ENCODE measurements at regions not wholly inside any gene's neighbourhood (a gene's known extent, or its start where the extent isn't known, plus 50 kb on each side); places are given as distances from the start of the nearest gene placed in this dataset.

GRCh38 chr3:30130391-30130790 lies 476.0 kb upstream of the TGFBR2 start (continued):
- TF ChIP-seq REST (IDR thresholded peaks at IDR 0.05; ENCODE audit: unreplicated experiment) (no peak), ZNF331 (CRISPR knock-in tag; IDR thresholded peaks at IDR 0.05; ENCODE audit: low read depth) (no peak), POLR2AphosphoS5 (IDR thresholded peaks at IDR 0.05; ENCODE audit: low read depth) (no peak)

GRCh38 chr3:30131191-30131590 lies 475.2 kb upstream of the TGFBR2 start:
- H3K4me3 Mint-ChIP-seq = no peak overlapping the region
- no peaks in the 10 kb centered on the region for H3K36me3 ChIP-seq (ENCODE audit: insufficient read depth)
- H3K4me2 ChIP-seq = no peak overlapping the region
- H4K20me1 ChIP-seq (replicated peaks; ENCODE audit: insufficient read depth) = no peaks in the 10 kb centered on the region
- no peak overlapping the region for H3K4me3 ChIP-seq
- DNase-seq (ENCODE audit: low spot score) (no peak), ATAC-seq (no peak)
- no peaks in the 10 kb centered on the region for H3K79me2 ChIP-seq (replicated peaks; ENCODE audit: insufficient read depth)
- no peak overlapping the region for H2AFZ ChIP-seq
- no peaks in the 10 kb centered on the region for H3K27me3 Mint-ChIP-seq (ENCODE audit: insufficient read depth, low read depth, poor library complexity)
- H3K36me3 Mint-ChIP-seq (ENCODE audit: low read depth) = no peaks in the 10 kb centered on the region
- peaks cover 7% of the 10 kb centered on the region; the same call in 1 of the 2 replicates for H3K9me2 ChIP-seq (ENCODE audit: insufficient read depth)
- no peaks in the 10 kb centered on the region for H3F3A ChIP-seq (replicated peaks; ENCODE audit: low read depth)
- H3K4me1 Mint-ChIP-seq = no peaks in the 10 kb centered on the region
- H3K9me3 Mint-ChIP-seq = peaks cover 12% of the 10 kb centered on the region; the same call in 2 of the 3 replicates
- H3K27me3 ChIP-seq (ENCODE audit: insufficient read depth) = no peaks in the 10 kb centered on the region
- no peak overlapping the region for H3K27ac ChIP-seq (ENCODE audit: low read depth)
- H3K4me1 ChIP-seq (ENCODE audit: insufficient read depth) = no peaks in the 10 kb centered on the region
- H3K27ac Mint-ChIP-seq = no peak overlapping the region
- TF ChIP-seq ETS1 (IDR thresholded peaks at IDR 0.05) (no peak), ZNF462 (CRISPR knock-in tag; IDR thresholded peaks at IDR 0.05) (no peak), POLR2AphosphoS5 (IDR thresholded peaks at IDR 0.05; ENCODE audit: low read depth) (no peak), ZNF331 (CRISPR knock-in tag; IDR thresholded peaks at IDR 0.05; ENCODE audit: low read depth) (no peak), REST (IDR thresholded peaks at IDR 0.05; ENCODE audit: unreplicated experiment) (no peak), ZNF114 (CRISPR knock-in tag; IDR thresholded peaks at IDR 0.05) (no peak), NANOG (IDR thresholded peaks at IDR 0.05; ENCODE audit: borderline replicate concordance) (no peak), STAT1 (IDR thresholded peaks at IDR 0.05; ENCODE audit: unreplicated experiment) (no peak)

All from GM23338 (cell line).